GM18499 (cell line): ENCODE measurements at regions not wholly inside any gene's neighbourhood (a gene's known extent, or its start where the extent isn't known, plus 50 kb on each side); places are given as distances from the start of the nearest gene placed in this dataset.
"Not testable (repeated sequence)": the region's sequence is repeated elsewhere in the genome, so short reads cannot be mapped to it uniquely, and the experiment has no call there.

Experiments
- ATAC-seq: cut with Tn5 transposase; IDR thresholded peaks from one replicate; pipeline ENCODE4 v1.9.1; 2021; ENCODE audit warnings: moderate number of reproducible peaks; ENCODE audit not compliant: insufficient read depth, unreplicated experiment

DNA sequence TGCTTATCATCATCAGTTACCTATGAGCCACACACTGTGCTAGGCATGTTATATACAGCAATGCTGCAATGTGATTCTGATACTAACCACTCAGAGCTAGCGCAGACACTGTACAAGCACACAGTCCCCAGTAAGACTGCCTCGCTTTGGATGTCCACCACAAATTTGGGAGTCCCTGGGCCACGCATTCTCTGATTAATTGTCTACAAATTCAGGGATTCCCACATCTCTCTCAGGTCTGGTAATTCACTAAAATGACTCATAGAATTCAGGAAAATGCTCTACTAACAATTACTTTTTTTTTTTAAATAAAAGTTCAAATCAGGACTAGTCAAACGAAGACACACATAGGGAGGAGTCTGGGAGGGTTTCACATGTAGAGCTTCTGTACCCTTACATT is 652.1 kb upstream of the AADAT start:
- no peak for ATAC-seq

DNA sequence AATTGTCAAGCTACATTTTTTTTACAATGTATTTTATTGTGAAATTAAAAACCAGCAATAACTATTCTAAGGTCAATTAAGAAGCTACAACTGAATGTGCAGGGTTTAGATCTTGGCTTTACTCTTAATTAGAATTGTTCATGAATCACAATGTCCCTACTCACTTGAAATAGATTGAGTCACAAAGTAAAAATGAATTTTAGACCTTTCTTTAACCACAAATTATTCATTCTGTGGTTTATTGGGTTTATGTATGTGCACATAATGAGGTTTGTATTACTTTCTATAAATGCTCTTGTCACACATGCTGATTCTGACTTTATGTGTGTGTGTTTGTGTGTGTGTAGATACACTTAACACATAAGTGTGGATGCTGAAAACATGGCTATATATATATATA is 647.0 kb upstream of the AADAT start:
- ATAC-seq, result no peak

DNA sequence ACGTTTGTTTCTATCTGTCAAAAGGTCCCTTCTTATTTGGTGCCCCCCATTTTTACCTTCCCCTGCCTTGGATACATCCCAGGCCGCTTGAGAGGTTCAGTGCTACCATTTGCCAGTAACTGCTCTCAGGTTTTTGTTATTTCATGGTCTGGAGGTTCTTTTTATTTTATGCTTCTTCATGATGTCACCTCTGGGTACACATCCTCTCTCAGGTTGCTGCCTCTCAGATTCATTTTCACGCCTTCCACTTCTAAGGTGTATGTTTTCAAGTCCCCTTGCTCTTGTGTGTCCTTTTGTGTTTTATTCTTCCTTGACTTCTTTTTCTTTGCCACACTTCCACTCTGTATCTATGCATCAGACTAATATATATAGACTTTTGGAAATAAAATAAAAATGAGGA is 640.1 kb upstream of the AADAT start:
- no peak for ATAC-seq

DNA sequence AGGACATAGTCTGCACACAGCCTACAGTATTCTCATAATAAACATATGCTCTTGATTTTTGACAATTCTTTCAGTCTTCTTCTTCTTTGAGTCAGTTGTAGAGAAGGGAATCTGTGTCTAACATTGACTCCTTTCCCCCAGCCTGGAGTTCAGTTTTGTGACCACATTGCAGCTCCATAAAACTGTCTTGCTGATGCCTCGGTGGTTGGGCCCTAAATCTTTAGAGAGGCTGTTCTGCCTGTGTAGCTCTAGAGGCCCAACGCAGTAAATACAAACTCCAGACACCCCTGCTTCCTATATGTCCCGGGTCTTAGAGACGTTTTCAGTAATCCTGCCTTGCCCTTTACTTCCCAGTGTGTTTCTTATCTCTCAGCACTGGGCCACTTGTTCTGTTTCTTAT is 639.5 kb upstream of the AADAT start:
- no peak for ATAC-seq

DNA sequence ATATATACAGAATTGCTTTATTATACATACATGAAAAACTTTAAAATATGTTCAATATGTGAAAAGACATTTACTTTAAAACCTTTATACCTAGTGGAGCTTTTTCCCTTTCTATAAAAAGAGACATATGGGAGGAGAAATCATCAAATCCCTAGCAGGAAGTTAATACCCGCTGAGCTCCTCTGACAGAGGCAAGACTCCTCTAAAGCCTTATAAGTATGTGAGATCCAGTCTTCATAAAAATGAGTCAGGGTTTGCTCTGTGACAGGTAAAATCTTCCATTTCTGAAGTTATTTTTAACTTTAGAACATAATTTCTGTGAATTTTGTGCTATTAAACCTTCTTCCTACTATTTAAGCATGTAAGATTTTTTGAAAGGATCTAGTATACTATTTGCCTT is 634.4 kb upstream of the AADAT start:
- ATAC-seq, result no peak

DNA sequence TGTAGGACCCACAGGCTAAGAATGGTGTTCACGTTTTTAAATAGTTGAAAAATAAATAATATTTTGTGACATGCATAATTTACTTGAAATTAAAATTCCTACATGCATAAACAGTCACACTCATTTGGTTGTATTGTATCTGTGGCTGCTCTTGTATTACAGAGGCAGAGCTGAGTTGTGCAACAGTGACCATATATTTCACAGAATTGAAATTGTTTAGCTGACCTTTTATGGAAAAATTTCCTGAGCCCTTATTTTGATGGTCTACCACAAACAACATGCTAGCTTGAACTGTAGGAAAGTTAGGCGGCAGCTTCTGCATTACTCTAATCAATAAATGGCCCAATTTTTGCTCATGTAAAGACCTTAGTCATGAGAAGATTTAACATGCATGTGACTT is 633.4 kb upstream of the AADAT start:
- no peak for ATAC-seq

DNA sequence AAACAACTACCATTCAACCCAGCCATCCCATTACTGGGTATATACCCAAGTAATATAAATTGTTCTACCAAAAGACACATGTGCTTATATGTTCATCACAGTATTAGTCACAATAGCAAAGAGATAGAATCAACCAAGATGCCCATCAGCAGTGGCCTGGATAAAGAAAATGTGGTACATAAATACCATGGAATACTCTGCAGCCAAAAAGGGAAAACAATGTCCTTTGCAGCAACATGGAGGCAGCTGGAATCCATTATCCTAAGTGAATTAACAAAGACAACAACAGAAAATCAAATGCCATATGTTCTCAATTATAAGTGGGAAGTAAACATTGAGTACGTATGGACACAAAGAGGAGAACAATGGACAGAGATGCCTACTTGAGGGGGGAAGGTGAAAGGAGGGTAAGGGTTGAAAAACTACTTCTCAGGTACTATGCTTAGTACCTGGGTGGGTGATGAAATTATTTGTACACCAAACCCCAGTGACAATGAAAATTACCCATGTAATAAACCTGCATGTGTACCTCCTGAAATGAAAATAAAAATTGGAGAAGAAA is 632.1 kb upstream of the AADAT start:
- ATAC-seq, result no peak

DNA sequence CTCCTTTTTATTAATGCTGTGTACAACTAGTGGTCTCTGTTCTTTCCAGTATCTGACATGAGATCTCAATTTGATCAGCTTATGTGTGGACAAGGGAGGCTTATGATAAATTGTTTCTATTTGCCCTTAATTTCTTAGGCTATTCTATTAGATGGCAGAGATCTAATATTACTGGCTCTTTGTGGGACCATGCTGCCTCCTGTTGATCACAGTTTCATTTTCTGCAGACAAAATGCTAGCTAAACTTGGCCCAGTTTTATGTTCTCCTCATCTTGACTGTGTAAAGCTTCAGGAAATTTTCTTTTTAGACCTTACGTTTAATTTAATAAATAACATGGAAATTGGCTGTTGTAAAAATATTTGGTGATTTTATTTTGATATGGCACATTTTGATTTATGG is 627.1 kb upstream of the AADAT start:
- ATAC-seq, result no peak

DNA sequence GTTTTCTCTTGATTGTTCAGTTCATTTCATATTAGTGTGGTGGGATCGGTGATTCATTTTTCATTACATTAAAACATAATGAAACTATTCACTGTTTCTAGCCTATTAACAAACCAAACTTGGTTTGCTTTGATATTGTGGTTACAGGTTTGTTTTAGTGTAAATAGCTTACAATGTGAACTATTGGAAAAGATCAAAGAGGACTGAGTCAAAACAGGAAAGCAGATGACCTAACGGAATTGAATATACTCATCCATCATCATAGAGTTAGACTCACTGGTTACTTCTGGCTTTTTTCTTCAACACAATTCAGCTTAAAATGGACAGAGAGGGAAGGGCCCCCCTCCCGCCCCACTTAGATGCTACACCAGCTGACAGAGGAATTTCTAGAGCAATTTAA is 616.2 kb upstream of the AADAT start:
- ATAC-seq, result no peak

DNA sequence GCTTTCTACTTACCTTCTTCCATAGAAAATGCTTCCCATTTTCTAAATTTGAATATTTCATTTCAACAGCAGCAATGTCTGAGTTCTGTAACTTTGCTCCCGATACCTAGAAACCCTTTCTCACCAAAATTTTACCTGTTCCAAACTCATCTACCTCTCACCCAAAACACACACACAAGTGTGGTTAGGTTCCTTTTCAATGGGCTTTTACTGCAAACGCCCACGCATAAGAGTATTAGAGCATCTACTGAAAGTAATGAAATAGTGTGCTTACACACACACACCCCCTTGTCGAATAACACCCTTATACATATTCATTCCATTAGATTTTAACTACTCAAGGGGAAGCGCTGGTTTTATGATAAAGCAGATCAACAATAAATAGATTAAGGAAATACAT is 610.3 kb upstream of the AADAT start:
- ATAC-seq, result no peak

DNA sequence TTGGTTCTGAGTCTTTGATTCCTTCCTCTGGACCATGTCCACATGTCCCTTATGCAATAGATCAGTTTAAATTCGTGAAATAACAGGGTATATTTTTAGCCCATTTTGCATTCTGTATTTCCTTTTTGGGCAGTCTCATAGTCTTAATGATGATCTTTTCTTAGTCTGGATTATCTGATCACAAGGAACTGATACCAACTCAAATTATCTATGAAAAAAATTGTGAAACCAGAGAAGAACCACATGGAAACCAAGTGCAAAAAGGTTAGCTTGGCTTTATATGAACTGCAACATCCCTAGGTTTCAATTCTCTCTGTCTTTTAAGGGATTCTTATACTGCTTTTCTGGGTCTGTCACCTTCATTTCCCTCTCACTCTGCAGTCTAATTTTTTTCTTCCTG is 608.6 kb upstream of the AADAT start:
- ATAC-seq, result no peak

DNA sequence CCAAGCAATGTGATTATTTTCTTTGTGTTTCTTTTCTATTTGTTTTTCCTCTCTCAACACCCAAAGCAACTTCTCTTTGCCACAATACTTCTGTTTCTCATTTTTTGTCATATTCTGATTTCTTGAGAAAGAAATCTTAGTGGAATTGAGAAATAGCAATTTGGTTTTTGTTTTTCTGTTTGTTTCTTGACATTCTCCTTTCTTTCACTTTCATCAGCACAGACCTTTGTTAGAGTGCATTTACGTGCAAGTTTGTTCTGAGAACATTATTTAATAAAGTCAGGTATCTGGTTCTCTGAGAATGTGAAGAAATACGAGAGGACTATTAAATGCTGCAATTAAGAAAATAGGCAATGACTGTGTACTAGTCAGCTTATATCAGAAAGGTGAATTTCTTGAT is 608.1 kb upstream of the AADAT start:
- no peak for ATAC-seq

DNA sequence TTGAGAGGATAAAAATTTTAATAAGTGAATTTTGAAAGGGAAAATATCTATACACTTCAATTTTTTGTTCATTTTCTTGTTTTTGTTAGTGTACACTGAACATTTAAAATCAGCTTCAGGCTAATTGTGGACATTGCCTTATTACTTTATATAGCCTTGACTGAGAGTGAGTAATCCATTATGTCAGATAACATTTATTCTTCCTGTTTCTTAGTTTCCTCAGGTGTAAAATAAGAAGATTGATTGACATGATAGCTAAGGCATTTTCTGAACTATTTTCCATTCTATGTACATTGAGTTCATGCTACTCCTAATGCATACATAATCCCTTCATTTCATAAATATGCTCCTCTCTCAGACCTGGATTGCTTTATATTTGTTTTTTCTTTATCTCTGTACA is 607.3 kb upstream of the AADAT start:
- no peak for ATAC-seq

DNA sequence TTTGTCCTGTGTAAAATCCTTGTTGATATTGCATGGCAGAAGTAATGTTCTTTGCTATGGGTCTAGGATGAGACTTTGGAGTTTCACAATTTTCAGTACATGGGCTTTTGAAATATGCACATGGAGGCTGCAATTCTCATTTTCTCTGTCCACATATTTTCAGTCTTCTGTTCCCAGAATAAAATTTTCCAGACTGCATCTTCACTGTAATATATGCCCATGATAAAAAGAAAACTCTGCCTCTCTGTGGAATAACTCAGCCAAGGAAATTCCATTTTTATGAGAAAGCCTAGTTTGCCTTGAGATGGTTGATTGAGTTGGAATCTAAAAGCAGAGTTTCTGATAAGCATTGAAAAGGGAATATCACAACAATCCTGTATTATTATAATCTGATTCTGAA is 601.4 kb upstream of the AADAT start:
- ATAC-seq, result no peak

DNA sequence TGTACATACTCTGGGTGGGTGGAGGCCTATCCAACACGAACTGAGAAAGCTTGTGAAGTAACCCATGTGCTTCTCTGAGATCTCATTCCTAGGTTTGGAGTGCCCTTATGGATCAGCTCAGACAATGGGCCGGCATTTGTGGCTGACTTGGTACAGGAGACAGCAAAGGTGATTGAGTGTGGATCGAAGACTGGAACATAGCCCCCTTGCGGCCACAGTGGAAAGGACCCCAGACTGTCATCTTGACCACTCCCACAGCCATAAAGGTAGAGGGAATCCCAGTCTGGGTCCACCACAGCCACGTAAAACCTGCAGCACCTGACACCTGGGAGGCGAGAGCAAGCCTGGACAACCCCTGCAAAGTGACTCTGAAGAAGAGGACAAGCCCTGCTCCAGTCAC is 598.0 kb upstream of the AADAT start:
- ATAC-seq, result no peak

DNA sequence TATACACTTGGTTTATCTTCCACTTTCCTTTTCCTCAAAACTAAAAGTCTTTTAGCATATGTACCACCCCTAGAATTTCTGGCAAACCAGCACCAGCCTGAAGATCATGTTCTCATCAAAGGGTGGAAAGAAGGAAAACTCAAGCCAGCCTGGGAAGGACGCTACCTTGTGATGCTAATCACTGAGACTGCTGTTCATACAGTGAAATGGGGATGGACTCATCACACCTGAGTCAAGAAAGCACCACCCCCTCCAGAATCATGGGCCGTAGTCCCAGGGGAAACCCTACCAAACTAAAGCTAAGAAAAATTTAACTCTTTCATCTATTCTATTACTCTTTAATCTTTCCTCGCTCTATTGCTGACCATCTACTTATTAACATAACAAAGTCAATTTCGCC is 595.9 kb upstream of the AADAT start:
- not testable (repeated sequence) for ATAC-seq

DNA sequence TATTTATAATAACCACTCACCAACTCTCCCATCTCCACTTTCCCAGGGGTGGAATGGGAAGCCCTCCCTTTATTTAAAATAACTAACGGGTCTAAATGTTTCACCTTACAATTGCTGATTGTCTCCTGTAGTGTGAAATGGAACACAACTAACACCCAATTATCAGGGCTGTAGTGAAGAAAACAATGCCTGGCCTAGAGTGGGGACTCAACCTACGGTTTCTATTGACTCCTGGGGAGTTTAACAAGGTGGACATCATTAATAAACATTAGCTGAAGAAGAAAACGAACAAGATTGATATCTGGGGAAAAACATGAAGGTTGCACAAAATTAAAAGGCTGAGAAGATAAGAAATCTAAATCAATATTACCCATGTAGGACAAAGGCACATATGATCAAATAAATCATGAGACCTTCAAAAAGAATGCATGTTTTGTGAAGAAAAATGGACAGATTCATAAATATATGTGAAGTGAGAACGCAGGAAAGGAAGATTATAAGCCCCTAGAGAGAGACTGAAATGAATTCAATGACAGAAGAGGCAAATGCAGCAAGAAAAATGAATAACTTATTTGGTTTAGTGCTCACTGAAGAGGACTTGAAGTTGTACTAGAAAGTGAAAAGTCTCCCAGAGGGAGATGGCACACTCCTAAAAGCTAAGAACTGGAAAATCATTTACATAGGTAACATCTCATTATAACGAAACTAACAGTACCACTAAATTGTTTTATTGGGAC is 593.0 kb upstream of the AADAT start:
- no peak for ATAC-seq

DNA sequence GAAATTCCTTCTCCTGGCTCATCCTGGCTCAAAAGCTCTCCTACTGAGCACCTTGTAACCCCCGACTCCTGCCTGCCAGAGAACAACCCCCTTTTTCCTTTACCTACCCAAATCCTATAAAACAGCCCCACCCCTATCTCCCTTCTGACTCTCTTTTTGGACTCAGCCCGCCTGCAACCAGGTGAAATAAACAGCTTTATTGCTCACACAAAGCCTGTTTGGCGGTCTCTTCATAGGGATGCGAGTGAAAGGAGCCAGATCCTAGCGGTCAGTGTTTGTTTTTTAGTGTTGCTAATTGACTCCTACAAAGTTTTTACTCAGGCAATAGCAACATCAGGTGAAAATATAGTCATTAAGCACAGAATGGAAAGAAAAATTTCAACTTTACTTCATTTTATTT is 592.3 kb upstream of the AADAT start:
- ATAC-seq, result not testable (repeated sequence)

DNA sequence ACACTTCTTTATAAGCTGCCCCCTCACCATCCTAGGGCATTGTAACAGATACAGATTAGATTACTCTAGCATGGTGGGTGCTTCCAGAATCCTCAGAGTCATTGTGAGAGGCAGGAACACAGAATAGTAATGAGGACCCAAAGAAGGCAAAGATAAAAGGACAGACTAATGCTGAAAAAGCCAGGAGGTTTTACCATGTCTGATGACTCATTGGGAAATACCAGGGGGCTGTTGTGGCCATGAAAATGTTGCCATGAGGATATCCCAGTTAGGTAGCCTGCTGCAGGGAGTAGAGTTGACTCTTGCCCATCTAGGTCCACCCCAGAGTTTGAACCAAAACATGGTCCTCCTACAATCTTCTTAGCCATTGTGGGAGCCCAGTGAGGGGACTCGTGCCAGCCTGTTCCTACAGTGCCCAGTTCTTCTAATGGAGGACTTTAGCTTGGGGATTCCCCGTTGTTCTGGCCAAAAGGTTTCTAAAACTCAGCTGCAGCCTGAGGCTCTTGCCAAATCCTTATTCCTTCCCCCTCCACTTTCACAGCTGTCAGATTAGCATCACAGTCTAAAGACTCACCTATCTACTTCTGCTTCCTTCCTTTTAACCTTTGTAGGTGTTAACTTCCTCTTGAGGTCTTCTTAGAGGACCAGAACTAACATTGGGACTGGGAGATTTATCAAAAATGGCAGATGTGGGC is 586.0 kb upstream of the AADAT start:
- ATAC-seq, result no peak

DNA sequence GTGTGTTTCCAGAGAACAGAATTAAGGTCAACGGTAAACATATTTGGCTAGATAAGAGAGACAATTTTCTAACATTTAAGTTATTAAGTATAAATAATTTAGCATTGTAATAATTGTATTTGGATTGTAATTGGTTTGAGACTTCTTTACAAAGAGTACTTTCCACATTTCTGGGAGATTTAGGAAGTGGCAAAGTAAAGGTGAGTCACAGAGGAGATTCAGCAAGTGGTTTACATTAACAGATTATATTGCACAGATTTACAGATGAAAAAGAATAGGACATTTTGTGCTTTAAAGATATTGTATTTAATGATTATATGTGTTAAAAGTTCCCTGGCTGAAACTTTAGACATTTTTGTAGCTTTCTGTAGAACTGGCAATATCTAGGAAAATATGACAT is 584.4 kb upstream of the AADAT start:
- no peak for ATAC-seq

DNA sequence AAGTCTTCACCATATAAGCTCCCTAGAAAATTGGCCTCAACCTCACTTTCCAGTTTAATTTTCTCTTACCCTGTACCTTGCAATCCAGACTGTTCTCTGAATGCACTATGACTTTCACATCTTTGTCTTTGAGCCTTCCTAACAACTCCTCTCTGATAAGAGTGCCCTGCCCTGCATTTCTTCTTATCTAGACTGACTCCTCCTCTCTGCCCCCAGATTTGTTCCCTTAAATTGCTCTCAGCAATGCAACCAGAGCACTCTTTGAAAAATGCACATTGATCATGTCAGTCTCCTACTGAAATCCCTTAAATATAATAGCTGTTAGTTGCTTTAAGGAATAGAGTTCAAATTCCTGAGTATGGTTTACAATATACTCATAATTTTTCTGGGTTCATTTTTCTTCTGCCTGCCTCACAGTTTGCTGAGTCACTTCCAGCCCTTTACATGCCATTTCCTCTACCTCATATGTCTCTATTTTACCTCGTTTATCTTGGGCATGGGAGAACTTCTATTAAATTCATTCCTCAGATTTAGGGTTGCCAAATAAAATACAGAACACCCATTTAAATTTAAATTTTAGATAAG is 582.7 kb upstream of the AADAT start:
- no peak for ATAC-seq

DNA sequence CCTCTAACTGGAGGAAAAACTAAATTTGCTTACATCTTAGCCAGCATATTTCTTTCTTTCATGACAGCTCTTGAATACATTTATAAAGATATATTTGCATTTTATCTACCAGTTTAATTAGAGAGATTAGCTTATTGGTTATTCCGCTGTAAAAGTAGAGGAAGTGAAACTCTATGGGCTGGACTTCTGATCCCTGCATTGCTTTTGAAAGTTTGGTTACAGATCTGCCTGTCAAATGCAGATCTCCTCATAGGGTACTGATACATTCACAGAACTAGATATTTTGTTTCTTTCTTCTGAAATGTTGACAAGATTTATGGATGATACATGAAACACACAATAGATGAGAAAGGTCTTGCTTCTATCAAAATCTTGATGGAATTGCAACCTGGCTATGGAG is 581.4 kb upstream of the AADAT start:
- ATAC-seq, result no peak
